ENCODE measurements at regions not wholly inside any gene's neighbourhood (a gene's known extent, or its start where the extent isn't known, plus 50 kb on each side); places are given as distances from the start of the nearest gene placed in this dataset.

- TF ChIP-seq CTCF (conservative IDR thresholded peaks at IDR 0.05; ENCODE audit: low read depth in 2 of 2), result no peak
- no peak for TF ChIP-seq EZH2phosphoT487 (IDR thresholded peaks at IDR 0.05; ENCODE audit: unreplicated experiment)
- TF ChIP-seq POLR2AphosphoS5 (IDR thresholded peaks at IDR 0.05; ENCODE audit: low read depth), result no peak
- TF ChIP-seq EZH2 (IDR thresholded peaks at IDR 0.05; ENCODE audit: low read depth, unreplicated experiment), result no peak
- no peak for TF ChIP-seq CREB1 (CRISPR knock-in tag; IDR thresholded peaks at IDR 0.05; ENCODE audit: low read depth)
- TF ChIP-seq ETS1 (IDR thresholded peaks at IDR 0.05), result no peak
- no peak for TF ChIP-seq STAT1 (IDR thresholded peaks at IDR 0.05; ENCODE audit: unreplicated experiment)
- TF ChIP-seq REST (IDR thresholded peaks at IDR 0.05; ENCODE audit: unreplicated experiment), result no peak
- no peak for TF ChIP-seq ZNF114 (CRISPR knock-in tag; IDR thresholded peaks at IDR 0.05)
- no peak for TF ChIP-seq ZNF462 (CRISPR knock-in tag; IDR thresholded peaks at IDR 0.05)
These were observed 208.4 kb upstream of the CD96 start for GRCh38 chr3:111333642-111334041.
